ENCODE measurements at regions not wholly inside any gene's neighbourhood (a gene's known extent, or its start where the extent isn't known, plus 50 kb on each side); places are given as distances from the start of the nearest gene placed in this dataset.
"Not testable (repeated sequence)": the region's sequence is repeated elsewhere in the genome, so short reads cannot be mapped to it uniquely, and the experiment has no call there.

DNA sequence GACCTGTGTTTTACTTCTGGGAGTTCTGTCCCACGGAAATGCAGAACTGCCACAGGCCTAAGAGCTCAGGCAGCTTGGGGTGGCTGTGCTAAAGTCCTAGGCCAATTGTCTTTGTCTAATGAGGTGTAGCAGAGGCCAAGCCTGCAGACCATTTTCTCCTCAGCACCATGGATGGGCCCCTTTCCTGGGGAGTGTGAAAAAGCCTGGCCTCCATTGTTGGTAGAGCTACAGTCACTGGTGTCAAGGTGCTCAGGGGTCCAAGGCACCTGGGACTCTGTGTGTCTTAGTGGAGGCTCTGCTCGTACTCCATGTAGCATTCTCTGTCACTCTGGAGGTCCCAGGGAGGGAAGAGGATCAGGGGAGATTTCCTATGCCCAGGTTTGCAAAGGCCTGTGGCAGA lies 329.6 kb downstream of the SLITRK5 start:
- H3K4me3 Mint-ChIP-seq: no peak overlapping the region
- Histone ChIP-seq H3K9me3 (ENCODE audit: control insufficient read depth in 2 of 2, low read length in 2 of 2) (peaks cover 3 to 26% of the 10 kb centered on the region in 2 experiments), H3K4me3 (ENCODE audit: low read depth, low read length) (no peak overlapping the region), H3K27me3 (ENCODE audit: control insufficient read depth, insufficient read depth, low read length) (no peaks in the 10 kb centered on the region), H3K27ac (ENCODE audit: insufficient read depth, low read length, poor library complexity, severe bottlenecking) (no peak overlapping the region), H3K4me1 (ENCODE audit: control insufficient read depth, insufficient read depth, low read length, poor library complexity, severe bottlenecking) (no peaks in the 10 kb centered on the region), H3K36me3 (ENCODE audit: control insufficient read depth, insufficient read depth, low read length) (no peaks in the 10 kb centered on the region)
- H3K36me3 Mint-ChIP-seq: no peaks in the 10 kb centered on the region
- DNase-seq (no peak), ATAC-seq (ENCODE audit: low read depth in 2 of 2) (no peak)
- no peaks in the 10 kb centered on the region for H3K4me1 Mint-ChIP-seq
- peaks cover 0 to 24% (median 4%) of the 10 kb centered on the region in 7 donors for H3K9me3 Mint-ChIP-seq
- no peak overlapping the region for H3K27ac Mint-ChIP-seq
- no peaks in the 10 kb centered on the region for H3K27me3 Mint-ChIP-seq

DNA sequence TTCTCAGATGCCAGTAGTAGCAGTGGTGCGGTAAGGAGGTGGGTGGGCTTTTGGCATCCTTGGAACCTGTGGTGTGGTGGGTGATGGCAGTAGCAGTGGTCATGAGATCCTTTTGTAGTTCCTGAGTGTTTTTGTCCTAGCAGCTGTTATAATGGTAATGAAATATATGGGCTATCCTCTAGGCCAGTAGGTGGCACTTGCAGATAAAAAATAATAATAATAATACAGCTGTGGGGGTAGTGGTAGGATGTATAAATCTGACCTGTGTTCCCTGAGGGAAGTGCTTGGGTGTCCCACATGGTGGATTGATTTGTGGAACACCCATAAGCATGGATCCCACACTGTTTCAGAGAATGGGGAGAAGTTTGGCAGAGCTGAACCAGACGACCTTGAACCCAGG lies 334.0 kb downstream of the SLITRK5 start:
- Histone ChIP-seq H3K36me3 (ENCODE audit: control insufficient read depth, insufficient read depth, low read length) (no peaks in the 10 kb centered on the region), H3K4me3 (ENCODE audit: low read depth, low read length) (no peak overlapping the region), H3K27ac (ENCODE audit: insufficient read depth, low read length, poor library complexity, severe bottlenecking) (no peak overlapping the region), H3K27me3 (ENCODE audit: control insufficient read depth, insufficient read depth, low read length) (no peaks in the 10 kb centered on the region), H3K4me1 (ENCODE audit: control insufficient read depth, insufficient read depth, low read length, poor library complexity, severe bottlenecking) (no peaks in the 10 kb centered on the region), H3K9me3 (ENCODE audit: control insufficient read depth in 2 of 2, low read length in 2 of 2) (peaks cover 4 to 7% of the 10 kb centered on the region in 2 experiments)
- Mint-ChIP-seq H3K9me3 (peaks cover 0 to 13% (median 4%) of the 10 kb centered on the region in 7 donors), H3K27me3 (no peaks in the 10 kb centered on the region), H3K4me3 (no peak overlapping the region), H3K4me1 (no peaks in the 10 kb centered on the region), H3K27ac (no peak overlapping the region), H3K36me3 (no peaks in the 10 kb centered on the region)
- no peak for DNase-seq
- ATAC-seq (ENCODE audit: low read depth in 2 of 2): no peak

DNA sequence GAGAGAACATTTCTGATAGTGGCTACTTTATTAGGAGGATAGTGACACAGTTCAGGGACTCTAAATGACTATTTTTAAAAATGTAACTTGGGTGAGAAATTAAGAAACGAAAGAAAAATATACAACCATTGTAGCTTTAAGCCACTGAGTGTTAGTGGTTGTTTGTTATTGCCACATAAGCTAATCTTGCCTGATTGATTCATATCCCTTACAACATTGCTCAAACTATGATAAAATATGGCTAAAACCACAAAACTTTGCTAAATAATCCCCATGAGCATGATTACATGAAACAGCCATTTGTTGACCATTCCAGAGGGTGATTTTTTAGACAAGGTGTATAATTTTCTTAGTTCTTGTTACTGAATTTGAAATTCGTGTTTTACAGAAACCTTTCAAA lies 343.4 kb downstream of the SLITRK5 start:
- H3K36me3 ChIP-seq (ENCODE audit: control insufficient read depth, insufficient read depth, low read length): no peaks in the 10 kb centered on the region
- H3K4me3 Mint-ChIP-seq: no peak overlapping the region

DNA sequence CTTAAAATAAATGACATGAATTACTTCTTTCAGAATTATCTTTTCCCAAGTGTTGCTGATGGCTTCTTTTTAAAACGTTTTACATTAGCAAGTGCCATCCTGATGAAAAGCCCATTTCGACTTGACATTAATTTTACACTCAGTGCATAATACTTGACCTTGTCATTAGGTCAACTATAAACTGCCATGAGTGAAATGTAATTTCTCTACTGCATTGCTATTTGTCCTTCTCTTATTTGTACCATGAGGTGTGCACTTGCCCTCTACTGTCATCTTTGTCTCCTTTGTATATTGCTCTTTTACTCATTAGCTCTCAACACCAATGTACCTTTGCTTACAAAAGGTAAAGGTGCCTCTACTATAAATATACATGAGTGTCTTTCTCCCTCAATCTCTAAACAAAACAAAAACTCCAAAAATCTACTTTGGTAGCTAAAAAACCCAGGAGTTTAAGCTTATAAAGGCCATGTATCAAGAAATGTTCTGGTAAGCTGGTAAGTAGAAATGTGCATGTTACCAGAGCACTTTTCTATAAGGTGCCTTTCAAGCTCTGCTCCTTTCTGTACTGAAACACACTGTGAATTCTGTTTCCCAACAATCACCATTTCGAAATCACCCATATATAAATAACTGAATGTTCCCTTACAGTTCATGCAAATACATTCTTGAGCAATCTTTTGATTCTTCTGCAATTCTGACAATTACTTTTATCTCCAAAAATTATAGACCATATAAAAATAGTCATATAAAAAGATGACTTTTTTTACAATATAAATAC lies 351.4 kb downstream of the SLITRK5 start:
- no peaks in the 10 kb centered on the region for H3K4me1 Mint-ChIP-seq
- Histone ChIP-seq H3K9me3 (ENCODE audit: control insufficient read depth in 2 of 2, low read length in 2 of 2) (peaks cover 0 to 11% of the 10 kb centered on the region in 2 experiments), H3K27me3 (ENCODE audit: control insufficient read depth, insufficient read depth, low read length) (no peaks in the 10 kb centered on the region), H3K36me3 (ENCODE audit: control insufficient read depth, insufficient read depth, low read length) (no peaks in the 10 kb centered on the region), H3K4me3 (ENCODE audit: low read depth, low read length) (no peak overlapping the region), H3K27ac (ENCODE audit: insufficient read depth, low read length, poor library complexity, severe bottlenecking) (no peak overlapping the region), H3K4me1 (ENCODE audit: control insufficient read depth, insufficient read depth, low read length, poor library complexity, severe bottlenecking) (no peaks in the 10 kb centered on the region)
- no peak overlapping the region for H3K27ac Mint-ChIP-seq
- H3K36me3 Mint-ChIP-seq: no peaks in the 10 kb centered on the region
- no peak for ATAC-seq (ENCODE audit: low read depth in 2 of 2)
- H3K4me3 Mint-ChIP-seq: no peak overlapping the region
- H3K9me3 Mint-ChIP-seq: peaks cover 5 to 12% (median 8%) of the 10 kb centered on the region in 7 donors
- no peak for DNase-seq
- no peaks in the 10 kb centered on the region for H3K27me3 Mint-ChIP-seq

More for the DNA sequence above, 343.4 kb downstream of the SLITRK5 start:
- Mint-ChIP-seq H3K9me3 (peaks cover 5 to 16% (median 9%) of the 10 kb centered on the region in 7 donors), H3K36me3 (no peaks in the 10 kb centered on the region), H3K4me1 (no peaks in the 10 kb centered on the region), H3K27me3 (no peaks in the 10 kb centered on the region), H3K27ac (no peak overlapping the region)
- no peaks in the 10 kb centered on the region for H3K4me1 ChIP-seq (ENCODE audit: control insufficient read depth, insufficient read depth, low read length, poor library complexity, severe bottlenecking)
- H3K9me3 ChIP-seq (ENCODE audit: control insufficient read depth in 2 of 2, low read length in 2 of 2): peaks cover 0 to 7% of the 10 kb centered on the region in 2 experiments
- ATAC-seq (ENCODE audit: low read depth in 2 of 2) (no peak), DNase-seq (no peak)
- H3K27me3 ChIP-seq (ENCODE audit: control insufficient read depth, insufficient read depth, low read length): no peaks in the 10 kb centered on the region
- H3K4me3 ChIP-seq (ENCODE audit: low read depth, low read length): no peak overlapping the region
- H3K27ac ChIP-seq (ENCODE audit: insufficient read depth, low read length, poor library complexity, severe bottlenecking): no peak overlapping the region

DNA sequence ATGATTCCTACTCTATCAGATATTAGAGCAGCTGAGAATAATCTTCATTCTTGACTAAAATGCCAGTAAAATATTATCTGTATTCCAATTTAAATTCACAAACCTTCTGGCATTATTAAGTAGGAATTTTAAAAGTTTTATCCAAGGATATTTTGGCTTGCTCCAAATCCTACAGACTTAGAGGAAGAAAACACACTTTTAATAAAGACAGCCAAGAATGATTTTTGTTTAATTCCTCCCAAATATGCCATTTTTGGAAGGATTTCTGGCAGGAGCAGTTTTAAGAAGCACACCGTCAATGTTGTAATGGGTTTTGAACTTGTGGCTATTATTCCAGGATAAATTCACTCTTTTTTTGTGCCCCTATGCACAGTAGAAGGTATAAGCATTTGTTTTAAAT lies 355.1 kb downstream of the SLITRK5 start:
- ATAC-seq (ENCODE audit: low read depth in 2 of 2): no peak
- peaks cover 0 to 5% (median 2%) of the 10 kb centered on the region in 7 donors for H3K9me3 Mint-ChIP-seq
- no peak overlapping the region for H3K4me3 Mint-ChIP-seq

DNA sequence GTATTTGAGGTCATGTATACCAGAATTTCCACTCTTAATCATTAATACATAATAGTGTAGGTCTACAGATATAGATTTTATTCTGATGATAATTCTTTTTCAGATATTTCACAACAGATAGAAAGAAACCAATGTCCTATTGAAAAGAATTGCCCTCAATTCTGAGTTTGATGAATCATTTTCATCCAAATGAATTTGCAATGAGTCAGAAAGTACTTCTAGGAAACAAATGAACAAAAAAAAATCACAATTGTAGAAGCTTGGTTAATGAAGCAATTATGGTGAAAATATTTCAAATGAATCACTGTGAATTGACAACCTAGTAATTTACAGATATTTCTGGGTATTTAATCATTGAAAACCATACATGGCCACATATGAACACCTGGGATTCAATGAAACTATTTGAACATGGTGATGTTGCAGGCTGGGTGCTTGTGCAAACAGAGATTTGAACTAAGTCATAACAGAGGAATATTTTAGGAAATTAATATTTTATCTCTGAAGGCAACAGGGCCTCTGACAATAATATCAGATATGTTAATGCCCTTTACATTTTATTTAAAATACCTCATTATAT lies 360.9 kb downstream of the SLITRK5 start:
- no peaks in the 10 kb centered on the region for H3K4me1 Mint-ChIP-seq
- DNase-seq: no peak

More for the DNA sequence above, 355.1 kb downstream of the SLITRK5 start:
- no peaks in the 10 kb centered on the region for H3K27me3 ChIP-seq (ENCODE audit: control insufficient read depth, insufficient read depth, low read length)
- H3K9me3 ChIP-seq (ENCODE audit: control insufficient read depth in 2 of 2, low read length in 2 of 2): peaks cover 0 to 4% of the 10 kb centered on the region in 2 experiments
- no peaks in the 10 kb centered on the region for H3K27me3 Mint-ChIP-seq
- no peak overlapping the region for H3K4me3 ChIP-seq (ENCODE audit: low read depth, low read length)
- no peak overlapping the region for H3K27ac ChIP-seq (ENCODE audit: insufficient read depth, low read length, poor library complexity, severe bottlenecking)
- DNase-seq: no peak
- no peak overlapping the region for H3K27ac Mint-ChIP-seq
- no peaks in the 10 kb centered on the region for H3K4me1 ChIP-seq (ENCODE audit: control insufficient read depth, insufficient read depth, low read length, poor library complexity, severe bottlenecking)
- no peaks in the 10 kb centered on the region for H3K36me3 Mint-ChIP-seq
- H3K4me1 Mint-ChIP-seq: no peaks in the 10 kb centered on the region
- no peaks in the 10 kb centered on the region for H3K36me3 ChIP-seq (ENCODE audit: control insufficient read depth, insufficient read depth, low read length)

DNA sequence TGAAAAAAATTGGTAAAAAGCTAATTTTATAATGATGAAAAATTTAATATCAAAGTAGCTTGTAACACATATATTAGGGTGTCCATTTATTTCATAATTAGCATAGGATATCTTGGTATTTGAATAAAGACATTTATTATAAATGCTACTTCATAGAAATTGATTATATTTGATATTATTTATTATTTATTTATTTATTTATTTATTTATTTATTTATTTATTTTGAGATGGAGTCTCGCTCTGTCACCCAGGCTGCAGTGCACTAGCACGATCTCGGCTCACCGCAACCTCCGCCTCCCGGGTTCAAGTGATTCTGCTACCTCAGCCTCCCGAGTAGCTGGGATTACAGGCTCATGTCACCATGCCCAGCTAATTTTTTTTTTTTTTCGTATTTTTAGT lies 365.0 kb downstream of the SLITRK5 start:
- H3K36me3 ChIP-seq (ENCODE audit: control insufficient read depth, insufficient read depth, low read length); H3K27ac ChIP-seq (ENCODE audit: insufficient read depth, low read length, poor library complexity, severe bottlenecking); ATAC-seq (ENCODE audit: low read depth in 2 of 2); DNase-seq; H3K4me3 ChIP-seq (ENCODE audit: low read depth, low read length); H3K4me1 ChIP-seq (ENCODE audit: control insufficient read depth, insufficient read depth, low read length, poor library complexity, severe bottlenecking); H3K27me3 Mint-ChIP-seq; H3K9me3 ChIP-seq (ENCODE audit: control insufficient read depth in 2 of 2, low read length in 2 of 2); H3K36me3 Mint-ChIP-seq; H3K27me3 ChIP-seq (ENCODE audit: control insufficient read depth, insufficient read depth, low read length); H3K4me3 Mint-ChIP-seq; H3K4me1 Mint-ChIP-seq; H3K27ac Mint-ChIP-seq: not testable (repeated sequence)
- H3K9me3 Mint-ChIP-seq: peaks cover 2 to 12% (median 5%) of the 10 kb centered on the region in 7 donors

More for the DNA sequence above, 360.9 kb downstream of the SLITRK5 start:
- H3K27ac Mint-ChIP-seq: no peak overlapping the region
- Histone ChIP-seq H3K27ac (ENCODE audit: insufficient read depth, low read length, poor library complexity, severe bottlenecking) (no peak overlapping the region), H3K4me3 (ENCODE audit: low read depth, low read length) (no peak overlapping the region), H3K9me3 (ENCODE audit: control insufficient read depth in 2 of 2, low read length in 2 of 2) (peaks cover 0 to 4% of the 10 kb centered on the region in 2 experiments), H3K27me3 (ENCODE audit: control insufficient read depth, insufficient read depth, low read length) (no peaks in the 10 kb centered on the region), H3K4me1 (ENCODE audit: control insufficient read depth, insufficient read depth, low read length, poor library complexity, severe bottlenecking) (no peaks in the 10 kb centered on the region), H3K36me3 (ENCODE audit: control insufficient read depth, insufficient read depth, low read length) (no peaks in the 10 kb centered on the region)
- H3K27me3 Mint-ChIP-seq: no peaks in the 10 kb centered on the region
- H3K9me3 Mint-ChIP-seq: peaks cover 0 to 8% (median 2%) of the 10 kb centered on the region in 7 donors
- no peak for ATAC-seq (ENCODE audit: low read depth in 2 of 2)
- no peak overlapping the region for H3K4me3 Mint-ChIP-seq
- H3K36me3 Mint-ChIP-seq: no peaks in the 10 kb centered on the region

DNA sequence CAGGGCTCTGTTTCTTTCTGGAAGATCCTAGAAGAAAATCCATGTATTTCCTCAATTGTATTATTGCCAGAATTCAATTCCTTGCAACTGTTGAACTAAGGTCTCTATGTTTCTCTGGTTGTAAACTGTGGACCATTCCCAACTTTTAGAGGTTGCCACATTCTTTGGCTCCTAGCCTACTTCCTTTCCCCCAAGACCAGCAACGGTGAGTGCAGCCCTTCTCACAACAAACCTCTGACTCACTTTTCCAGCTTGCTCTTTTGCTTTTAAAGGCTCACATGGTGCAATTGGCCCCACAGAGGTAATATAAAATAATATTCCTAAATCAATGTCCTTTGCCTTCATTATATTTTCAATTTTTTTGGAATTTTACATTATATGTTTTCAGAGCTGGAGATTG lies 371.3 kb downstream of the SLITRK5 start:
- H3K27ac Mint-ChIP-seq: no peak overlapping the region
- H3K4me3 Mint-ChIP-seq: no peak overlapping the region
- no peaks in the 10 kb centered on the region for H3K27me3 ChIP-seq (ENCODE audit: control insufficient read depth, insufficient read depth, low read length)
- no peaks in the 10 kb centered on the region for H3K36me3 Mint-ChIP-seq
- peaks cover 3 to 32% (median 9%) of the 10 kb centered on the region in 7 donors for H3K9me3 Mint-ChIP-seq
- H3K27me3 Mint-ChIP-seq: peaks cover 4% of the 10 kb centered on the region
- no peak overlapping the region for H3K27ac ChIP-seq (ENCODE audit: insufficient read depth, low read length, poor library complexity, severe bottlenecking)
- H3K4me1 ChIP-seq (ENCODE audit: control insufficient read depth, insufficient read depth, low read length, poor library complexity, severe bottlenecking): no peaks in the 10 kb centered on the region
- no peaks in the 10 kb centered on the region for H3K4me1 Mint-ChIP-seq
- DNase-seq (no peak), ATAC-seq (ENCODE audit: low read depth in 2 of 2) (no peak)
- no peaks in the 10 kb centered on the region for H3K36me3 ChIP-seq (ENCODE audit: control insufficient read depth, insufficient read depth, low read length)
- H3K4me3 ChIP-seq (ENCODE audit: low read depth, low read length): no peak overlapping the region
- H3K9me3 ChIP-seq (ENCODE audit: control insufficient read depth in 2 of 2, low read length in 2 of 2): peaks cover 4 to 5% of the 10 kb centered on the region in 2 experiments

Measured in CD4-positive, CD25-positive, alpha-beta regulatory T cell (primary cell).